AG09319 (cell line): ENCODE measurements at regions not wholly inside any gene's neighbourhood (a gene's known extent, or its start where the extent isn't known, plus 50 kb on each side); places are given as distances from the start of the nearest gene placed in this dataset.

Source experiments
- DNase-seq: peaks from one replicate; pipeline ENCODE4 v3.0.0-alpha.2; 2010; ENCODE audit warnings: low read depth; ENCODE audit errors: extremely low read depth
- CTCF ChIP-seq: IDR thresholded peaks from 2 replicates; pipeline ENCODE4 v1.5.1; 2011; ENCODE audit warnings: low read depth, mild to moderate bottlenecking, inconsistent platforms, low read length, moderate library complexity

- no peak for TF ChIP-seq CTCF
- no peak for DNase-seq
Measured at GRCh38 chr3:23094412-23094811, 108.7 kb upstream of the UBE2E2 start.

GRCh38 chr3:23094890-23095462, 108.2 kb upstream of the UBE2E2 start:
- TF ChIP-seq CTCF, result no peak
- no peak for DNase-seq

GRCh38 chr3:23096041-23096440, 107.1 kb upstream of the UBE2E2 start:
- TF ChIP-seq CTCF, result no peak
- DNase-seq, result no peak

- no peak for TF ChIP-seq CTCF
- no peak for DNase-seq
Measured at GRCh38 chr3:23099021-23099420, 104.1 kb upstream of the UBE2E2 start.

GRCh38 chr3:23099677-23100076, 103.5 kb upstream of the UBE2E2 start:
- no peak for TF ChIP-seq CTCF
- DNase-seq, result no peak

- DNase-seq, result no peak
- no peak for TF ChIP-seq CTCF
Measured at GRCh38 chr3:23100106-23100505, 103.0 kb upstream of the UBE2E2 start.

GRCh38 chr3:23103764-23104163, 99.4 kb upstream of the UBE2E2 start:
- DNase-seq, result no peak
- TF ChIP-seq CTCF, result no peak
